Keratinocyte (primary cell): ENCODE measurements at regions not wholly inside any gene's neighbourhood (a gene's known extent, or its start where the extent isn't known, plus 50 kb on each side); places are given as distances from the start of the nearest gene placed in this dataset.

ENCODE experiments used
- DNase-seq: peaks from one replicate; pipeline ENCODE4 v3.0.0-alpha.2; 2011; ENCODE audit warnings: low read depth, missing footprints, low spot score
- FAIRE-seq: peaks from 2 replicates; lab custom pipeline; 2011; peaks lifted over from hg19 to GRCh38; lab: Jason Lieb, UNC
- H2AFZ ChIP-seq: 2 replicates; pipeline ENCODE4 v1.6.0; 2012; ENCODE audit warnings: low read length, control low read depth, inconsistent platforms; ENCODE audit not compliant: control insufficient read depth
- H3K27ac ChIP-seq: 2 replicates; pipeline ENCODE4 v1.5.1; 2011; ENCODE audit warnings: low read length; ENCODE audit not compliant: control insufficient read depth, insufficient read depth
- H3K27me3 ChIP-seq: 3 replicates; pipeline ENCODE4 v1.6.0; 2011; ENCODE audit warnings: low read length; ENCODE audit not compliant: control insufficient read depth, insufficient read depth; ENCODE audit errors: extremely low read depth
- H3K36me3 ChIP-seq, 2 experiments: 2 replicates in 1 of 2; 3 replicates in 1 of 2; pipeline ENCODE4 v1.5.1; 2011; ENCODE audit warnings: low read length in 2 of 2, mild to moderate bottlenecking in 1 of 2; ENCODE audit not compliant: control insufficient read depth in 2 of 2, insufficient read depth in 2 of 2; ENCODE audit errors: extremely low read depth in 1 of 2
- H3K4me1 ChIP-seq: 3 replicates; pipeline ENCODE4 v1.5.1; 2011; ENCODE audit warnings: low read length; ENCODE audit not compliant: control insufficient read depth, insufficient read depth; ENCODE audit errors: extremely low read depth
- H3K4me2 ChIP-seq: 3 replicates; pipeline ENCODE4 v1.6.0; 2011; ENCODE audit warnings: low read depth, low read length; ENCODE audit not compliant: control insufficient read depth, insufficient read depth; ENCODE audit errors: extremely low read depth
- H3K4me3 ChIP-seq, 3 experiments: fragments of 200-600 bp in 1 of 3; sonication (generic) in 1 of 3; 2 replicates in 2 of 3; 3 replicates in 1 of 3; pipeline ENCODE4 v1.5.1; 2011 to 2016; ENCODE audit warnings: low read length in 3 of 3, mild to moderate bottlenecking in 3 of 3, control low read depth in 2 of 3, inconsistent platforms in 1 of 3, low read depth in 1 of 3, mixed read lengths in 1 of 3, mixed run types in 1 of 3, moderate library complexity in 1 of 3; ENCODE audit not compliant: control insufficient read depth in 2 of 3, insufficient read depth in 2 of 3; ENCODE audit errors: extremely low read depth in 1 of 3
- H3K79me2 ChIP-seq: 2 replicates; pipeline ENCODE4 v1.6.0; 2012; ENCODE audit warnings: low read length; ENCODE audit not compliant: control insufficient read depth, insufficient read depth
- H3K9ac ChIP-seq: 3 replicates; pipeline ENCODE4 v1.6.0; 2011; ENCODE audit warnings: low read length; ENCODE audit not compliant: control insufficient read depth, insufficient read depth; ENCODE audit errors: extremely low read depth
- H3K9me1 ChIP-seq: 3 replicates; pipeline ENCODE4 v1.6.0; 2011; ENCODE audit warnings: low read length; ENCODE audit not compliant: control insufficient read depth, insufficient read depth; ENCODE audit errors: extremely low read depth
- H3K9me3 ChIP-seq: 2 replicates; pipeline ENCODE4 v1.5.1; 2012; ENCODE audit warnings: low read depth, low read length; ENCODE audit not compliant: control insufficient read depth
- H4K20me1 ChIP-seq: 3 replicates; pipeline ENCODE4 v1.6.0; 2011; ENCODE audit warnings: low read length; ENCODE audit not compliant: control insufficient read depth, insufficient read depth; ENCODE audit errors: extremely low read depth
- CTCF ChIP-seq, 3 experiments: IDR thresholded peaks in 1 of 3; conservative IDR thresholded peaks in 1 of 3; optimal IDR thresholded peaks in 1 of 3; 2 replicates in 2 of 3; 3 replicates in 1 of 3; pipeline versions ENCODE3 to v1.5.1; 2011; ENCODE audit warnings: low read length in 3 of 3, mild to moderate bottlenecking in 3 of 3, moderate library complexity in 2 of 3, control low read depth in 1 of 3, inconsistent platforms in 1 of 3; ENCODE audit not compliant: insufficient read depth in 2 of 3; ENCODE audit errors: extremely low read depth in 1 of 3
- EZH2 ChIP-seq: IDR thresholded peaks from one replicate; pipeline ENCODE4 v1.6.1; 2012; ENCODE audit warnings: inconsistent platforms, mild to moderate bottlenecking, low read length, moderate library complexity
- dilution Hi-C: fragments of 300-500 bp; cut with MboI; formaldehyde crosslinking; loops from one replicate; pipeline ENCODE4 v1.7.0; 2020; ENCODE audit warnings: low sequenced_read_pairs; ENCODE audit not compliant: extremely low pct_ligation_motif_present

GRCh38 chr1:199646761-199647160, 380.7 kb upstream of the NR5A2 start:
- no peak overlapping the region for H3K9ac ChIP-seq
- H4K20me1 ChIP-seq, result no peaks in the 10 kb centered on the region
- no peaks in the 10 kb centered on the region for H3K9me3 ChIP-seq
- TF ChIP-seq CTCF (optimal IDR thresholded peaks at IDR 0.05 in 1 of 3, IDR thresholded peaks at IDR 0.05 in 1 of 3, conservative IDR thresholded peaks at IDR 0.05 in 1 of 3; ENCODE audit: extremely low read depth in 1 of 3, insufficient read depth in 2 of 3, low read length in 3 of 3) (no peak), EZH2 (no peak)
- dilution Hi-C loops, result no loop called here
- no peaks in the 10 kb centered on the region for H3K9me1 ChIP-seq
- H3K4me3 ChIP-seq, result no peak overlapping the region
- H3K4me2 ChIP-seq, result no peak overlapping the region
- no peaks in the 10 kb centered on the region for H3K36me3 ChIP-seq
- H2AFZ ChIP-seq, result no peak overlapping the region
- no peaks in the 10 kb centered on the region for H3K4me1 ChIP-seq
- no peak overlapping the region for H3K27ac ChIP-seq
- FAIRE-seq (no peak), DNase-seq (no peak)
- H3K27me3 ChIP-seq, result no peaks in the 10 kb centered on the region
- H3K79me2 ChIP-seq, result no peaks in the 10 kb centered on the region

GRCh38 chr1:199657449-199657848, 370.1 kb upstream of the NR5A2 start:
- no peaks in the 10 kb centered on the region for H3K27me3 ChIP-seq
- TF ChIP-seq CTCF (optimal IDR thresholded peaks at IDR 0.05 in 1 of 3, IDR thresholded peaks at IDR 0.05 in 1 of 3, conservative IDR thresholded peaks at IDR 0.05 in 1 of 3; ENCODE audit: extremely low read depth in 1 of 3, insufficient read depth in 2 of 3, low read length in 3 of 3) (no peak), EZH2 (no peak)
- no peak for FAIRE-seq
- no peak for DNase-seq
- no peak overlapping the region for H3K27ac ChIP-seq
- H2AFZ ChIP-seq, result no peak overlapping the region
- dilution Hi-C loops, result no loop called here
- no peaks in the 10 kb centered on the region for H3K9me3 ChIP-seq
- H3K9me1 ChIP-seq, result no peaks in the 10 kb centered on the region
- H3K79me2 ChIP-seq, result no peaks in the 10 kb centered on the region
- H4K20me1 ChIP-seq, result no peaks in the 10 kb centered on the region
- H3K36me3 ChIP-seq, result no peaks in the 10 kb centered on the region
- no peaks in the 10 kb centered on the region for H3K4me1 ChIP-seq
- no peak overlapping the region for H3K4me2 ChIP-seq
- no peak overlapping the region for H3K9ac ChIP-seq
- no peak overlapping the region for H3K4me3 ChIP-seq
